Stimulated activated CD4-positive, alpha-beta T cell treated with anti-CD3 and anti-CD28 coated beads, Interleukin-15, amount 100 ng/mL, for 48 hours (primary cell): ENCODE measurements at regions not wholly inside any gene's neighbourhood (a gene's known extent, or its start where the extent isn't known, plus 50 kb on each side); places are given as distances from the start of the nearest gene placed in this dataset.

Experiments used
- DNase-seq, 2 donors: peaks; one replicate each; pipeline ENCODE4 v3.0.0-alpha.2; 2020; ENCODE audit warnings: low read depth in 2 of 2

DNA sequence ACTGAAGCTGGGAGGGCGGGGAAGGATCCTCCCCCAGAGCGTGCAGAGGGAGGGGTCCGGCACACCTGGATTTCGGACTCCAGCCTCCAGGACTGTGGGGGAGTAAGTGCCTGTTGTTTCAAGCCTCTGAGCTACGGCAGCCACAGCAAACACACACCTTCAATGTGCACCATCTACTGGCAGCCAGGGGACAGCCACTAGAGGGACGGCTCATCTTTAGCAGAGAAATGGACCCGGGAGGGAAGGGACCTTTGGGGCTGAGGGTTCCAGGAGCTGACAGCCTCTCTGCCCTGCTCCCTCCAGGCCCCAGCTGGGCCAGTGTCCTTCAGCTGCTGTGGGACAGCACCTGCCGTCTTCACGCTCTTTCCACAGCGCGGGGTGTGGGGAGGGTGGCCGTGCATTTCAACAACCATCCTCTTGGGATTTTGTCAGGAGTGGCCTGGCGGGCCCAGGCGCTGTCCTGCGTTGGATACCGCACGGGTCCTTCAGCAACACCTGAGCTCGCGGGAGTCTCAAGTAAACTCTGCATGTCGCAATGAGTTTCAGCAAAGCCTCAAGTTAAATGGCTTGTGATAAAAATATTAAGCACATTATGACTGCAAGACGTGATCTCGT lies 209.2 kb upstream of the C14orf180 start:
- no peak for DNase-seq

DNA sequence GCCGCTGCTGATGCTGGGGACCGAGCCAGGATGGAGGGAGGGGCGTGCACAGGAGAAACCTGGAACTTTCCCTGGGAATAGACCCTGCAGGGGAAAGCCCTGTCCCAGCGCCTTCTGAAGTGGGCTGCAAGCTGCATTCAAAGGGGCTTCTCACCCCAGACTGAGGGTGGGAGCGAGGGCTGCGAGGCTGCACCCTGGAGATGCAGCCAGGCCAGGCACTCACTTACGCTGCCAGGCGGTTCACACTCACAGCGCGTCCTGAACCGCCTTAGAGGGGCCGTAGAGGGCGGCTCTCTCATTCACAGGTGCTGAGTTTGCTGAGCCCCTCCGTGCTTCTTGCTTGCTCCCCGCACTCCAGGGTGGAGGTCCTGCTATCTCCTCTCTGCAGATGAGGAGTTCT lies 208.5 kb upstream of the C14orf180 start:
- no peak for DNase-seq

GRCh38 chr14:104371917-104372316 lies 207.6 kb upstream of the C14orf180 start:
- DNase-seq, result no peak

DNA sequence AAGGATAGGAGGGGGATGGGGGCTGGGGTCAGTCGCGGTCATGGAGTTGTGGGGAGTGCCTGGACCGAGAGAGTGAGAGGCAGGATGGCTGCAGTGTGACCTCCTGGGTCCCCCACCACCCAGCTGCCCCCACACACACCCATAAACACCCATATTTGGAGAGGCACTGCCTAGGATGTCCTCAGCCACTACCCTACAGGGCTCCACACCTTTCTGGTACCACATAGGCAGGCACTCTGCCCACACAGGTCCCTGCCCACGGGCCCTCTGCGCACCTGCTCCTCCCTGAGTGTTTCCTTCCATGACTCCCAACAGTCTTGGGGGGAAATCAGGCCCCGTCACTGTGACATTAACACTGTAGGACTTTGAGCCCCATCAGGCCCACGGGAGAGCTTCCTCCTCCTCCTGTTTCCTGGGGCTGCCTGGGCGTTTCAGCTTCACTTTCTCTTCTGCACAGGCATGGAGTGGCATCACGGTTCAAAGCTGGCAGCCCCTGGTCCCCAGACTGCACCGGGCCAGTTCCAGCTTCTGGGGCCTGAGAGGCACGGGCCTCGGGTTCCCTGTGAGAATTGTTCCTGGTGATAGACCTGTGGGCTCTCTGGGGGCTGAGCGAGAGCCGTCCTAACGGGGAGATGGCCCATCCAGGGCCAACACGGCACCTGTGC lies 207.0 kb upstream of the C14orf180 start:
- no peak for DNase-seq

- no peak for DNase-seq
These were observed 206.3 kb upstream of the C14orf180 start for GRCh38 chr14:104373055-104373854.

DNA sequence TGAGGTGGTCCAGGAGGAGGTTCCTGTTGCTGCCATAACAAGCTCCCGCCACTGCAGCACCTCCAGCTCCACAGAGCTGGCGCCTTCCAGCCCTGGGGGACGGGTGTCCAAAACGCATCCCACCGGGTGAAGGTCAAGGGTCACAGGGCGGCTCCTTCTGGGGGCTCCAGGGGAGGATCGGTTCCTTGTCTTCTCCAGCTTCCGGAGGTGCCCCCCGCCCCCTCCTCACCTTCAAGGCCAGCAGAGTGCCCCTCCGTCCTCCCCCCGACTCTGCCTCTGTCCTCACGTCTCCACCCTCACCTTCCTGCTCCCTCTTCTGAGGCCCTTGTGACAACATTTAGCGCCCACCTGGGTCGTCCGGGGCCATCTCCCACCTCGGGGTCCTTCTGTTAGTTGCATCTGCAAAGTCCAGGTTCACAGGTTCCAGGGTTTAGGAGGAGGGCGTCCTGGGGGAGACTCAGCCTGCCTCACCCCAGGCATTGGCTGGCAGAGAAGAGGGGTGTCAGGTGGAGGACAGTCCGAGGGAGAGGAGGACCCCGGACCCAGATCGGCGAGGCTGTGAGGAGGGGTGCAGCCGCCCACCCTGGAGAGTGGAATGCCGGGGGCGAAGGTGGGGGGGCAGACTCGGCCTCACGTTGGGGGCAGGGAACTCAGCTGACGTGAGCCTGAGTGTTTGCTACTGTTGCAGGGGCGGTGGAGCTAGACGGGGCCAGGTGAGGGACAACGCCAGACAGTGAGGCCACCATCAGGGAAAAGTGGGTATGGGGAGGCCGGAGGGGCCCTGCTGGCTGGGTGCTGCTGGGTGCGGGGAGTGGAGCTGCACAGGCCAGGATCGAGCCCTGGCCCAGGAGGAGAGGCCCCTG lies 205.5 kb upstream of the C14orf180 start:
- no peak for DNase-seq

- DNase-seq, result no peak
These were observed 204.9 kb upstream of the C14orf180 start for GRCh38 chr14:104374718-104375080.

GRCh38 chr14:104375551-104376201 lies 203.9 kb upstream of the C14orf180 start:
- DNase-seq, result no peak

DNA sequence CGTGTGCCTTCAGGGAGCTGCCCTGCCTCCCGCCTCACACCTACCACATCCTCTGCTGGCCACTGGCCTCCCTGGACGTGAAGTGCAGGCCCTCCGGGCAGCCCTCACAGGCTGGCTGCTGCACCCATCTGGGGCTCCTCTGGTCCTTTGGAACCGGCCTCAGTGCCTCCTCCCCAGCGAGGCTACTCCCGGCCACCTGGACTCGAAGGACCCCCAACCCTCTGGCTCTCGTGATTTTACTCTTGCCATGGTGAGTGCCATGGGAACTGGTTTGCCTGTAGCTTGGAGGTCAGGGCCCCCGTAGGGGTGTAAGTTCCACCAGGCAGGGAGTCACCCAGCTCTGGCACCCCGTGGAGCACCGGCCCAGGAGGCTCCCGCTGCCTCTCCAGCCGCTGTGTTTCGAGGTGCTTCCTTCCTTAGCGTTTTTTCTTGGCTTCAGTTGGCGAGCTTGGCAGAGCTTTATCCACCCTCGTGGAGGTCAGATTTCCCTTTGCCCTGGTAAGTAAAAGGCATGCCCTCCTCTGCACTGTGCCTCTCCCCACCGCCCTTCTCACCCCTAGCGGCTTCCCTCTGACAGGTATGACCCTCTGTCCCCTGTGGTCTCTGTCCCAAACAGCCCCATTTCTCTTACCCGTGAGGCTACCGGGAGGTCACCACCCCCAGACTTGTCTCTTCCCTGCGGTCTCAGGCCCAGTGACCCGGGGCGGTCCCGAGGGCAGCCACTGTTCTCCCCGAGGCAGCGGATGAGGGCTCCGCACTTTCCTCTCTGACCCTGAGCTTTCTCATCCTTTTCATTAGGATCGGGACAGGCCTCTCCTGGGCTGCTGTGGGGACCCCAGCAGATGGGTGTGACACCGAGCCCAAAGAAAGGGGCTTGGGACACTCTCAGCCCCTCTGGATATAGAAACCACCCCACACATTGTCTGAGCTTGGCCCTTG lies 203.1 kb upstream of the C14orf180 start:
- no peak for DNase-seq

DNA sequence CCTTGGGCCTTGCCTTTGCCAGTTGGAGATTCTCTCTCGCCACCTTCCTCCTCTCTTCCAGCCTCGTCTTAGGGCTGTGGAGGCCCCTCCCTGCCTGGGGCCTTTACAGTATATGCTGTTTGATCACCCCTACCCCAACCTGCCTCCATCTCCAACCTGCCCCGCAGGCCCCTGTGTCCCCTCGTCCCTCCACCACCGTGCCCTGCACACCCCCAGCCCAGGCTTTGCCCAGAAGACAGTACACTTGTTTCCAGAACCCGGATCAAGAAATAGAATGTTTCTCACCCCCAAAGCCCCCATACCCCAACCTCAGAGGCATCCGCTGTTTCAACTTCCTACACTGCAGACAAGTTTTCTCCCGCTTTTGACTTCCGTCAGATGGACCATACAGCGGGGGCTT lies 202.3 kb upstream of the C14orf180 start:
- no peak for DNase-seq

DNA sequence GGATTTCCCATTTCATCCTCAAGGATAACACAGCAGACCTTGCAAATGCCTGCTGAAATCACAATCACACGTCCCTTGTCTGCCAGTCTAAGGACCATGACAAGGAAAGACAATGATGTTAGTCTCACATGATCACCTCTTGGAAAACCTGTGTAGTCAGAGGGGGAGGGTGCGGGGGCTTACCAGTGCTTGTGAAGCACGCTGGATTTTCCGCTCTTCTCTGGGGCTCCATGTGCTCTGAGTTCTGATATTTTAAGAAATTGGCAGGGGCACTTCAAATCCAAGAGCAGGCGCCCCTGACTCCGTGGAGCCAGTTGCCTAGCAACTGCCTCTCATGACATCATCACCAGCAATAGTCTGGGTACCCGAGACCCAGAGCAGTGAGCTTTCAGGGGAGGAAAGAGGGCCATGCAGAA lies 200.9 kb upstream of the C14orf180 start:
- DNase-seq, result no peak

DNA sequence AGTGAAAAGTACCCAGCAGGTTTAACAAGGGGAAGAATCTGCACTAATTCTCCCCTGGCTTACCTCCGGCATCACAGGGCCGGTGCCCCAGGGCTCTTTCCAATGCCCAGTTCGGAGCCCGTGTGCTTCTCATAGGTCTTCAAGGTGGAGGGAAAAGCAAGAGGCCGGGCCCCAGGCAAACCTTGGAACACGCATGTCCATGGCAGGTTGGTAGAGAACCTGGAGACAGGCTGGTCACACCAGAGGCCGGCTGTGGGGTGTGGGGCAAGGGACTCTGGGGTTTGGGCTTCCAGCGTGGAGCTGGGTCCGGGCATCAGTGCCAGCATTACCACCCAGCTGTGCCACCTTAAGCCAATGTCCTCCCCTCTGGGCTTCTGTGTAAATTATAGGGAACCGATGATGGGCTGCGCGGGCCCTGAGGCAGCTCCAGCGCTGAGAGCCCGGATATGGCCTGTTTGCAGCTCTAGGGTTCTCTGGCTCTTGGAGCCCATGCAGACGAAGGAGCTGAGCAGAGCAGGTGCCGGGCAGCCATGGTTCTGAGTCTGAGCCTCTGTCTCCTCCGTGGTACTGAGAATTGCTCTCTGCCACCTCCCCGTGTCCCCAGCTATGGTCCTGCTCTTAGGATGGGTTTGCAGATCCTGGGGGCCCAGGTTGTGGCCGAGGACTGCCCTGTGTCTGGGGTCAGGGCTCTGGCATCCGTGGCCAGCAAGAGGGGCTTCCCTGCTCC lies 197.0 kb upstream of the C14orf180 start:
- no peak for DNase-seq

DNA sequence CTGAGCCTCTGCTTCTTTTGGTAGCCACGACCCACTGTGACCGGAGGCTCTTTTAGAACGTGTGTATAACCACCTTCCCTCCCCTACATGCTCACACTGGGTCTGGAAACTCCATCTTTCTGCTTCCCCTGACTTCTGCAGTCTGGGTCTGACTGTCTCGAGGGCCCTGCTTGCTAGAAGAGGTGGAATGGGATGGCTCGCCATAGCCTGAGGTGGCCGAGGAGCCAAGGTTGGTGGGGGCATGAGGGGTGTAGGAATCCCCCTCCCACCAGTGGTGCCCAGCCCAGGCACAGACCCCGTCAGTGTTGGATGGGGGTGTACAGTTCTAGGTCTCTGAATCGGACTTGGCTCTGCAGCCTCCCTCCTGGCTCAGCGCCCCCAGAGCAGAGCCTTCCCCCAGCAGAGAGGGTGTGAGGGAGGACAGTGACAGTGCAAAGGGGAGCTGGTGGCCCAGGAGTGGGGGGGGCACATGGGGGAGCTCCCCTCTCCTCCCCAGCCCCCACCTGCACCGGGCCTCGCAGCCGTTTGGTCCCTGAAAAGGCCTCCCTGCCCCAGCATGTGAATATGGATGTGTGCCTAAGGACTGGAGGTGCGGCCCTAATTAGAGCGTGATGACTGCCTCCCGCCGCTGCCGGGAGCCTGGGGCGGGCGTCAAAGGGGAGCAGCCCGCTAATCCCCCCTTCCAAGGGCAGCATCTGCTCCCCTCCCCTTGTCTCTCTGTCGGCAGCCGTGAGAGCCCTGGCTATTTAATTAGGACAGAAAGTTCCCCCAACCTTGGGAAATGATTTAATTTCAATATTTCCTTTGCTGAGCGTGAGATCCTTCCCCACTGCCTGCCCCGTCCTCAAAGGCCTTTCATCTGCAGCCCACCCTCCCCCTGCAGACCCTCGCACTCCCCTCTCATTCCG lies 196.2 kb upstream of the C14orf180 start:
- no peak for DNase-seq

- DNase-seq, result no peak
These were observed 195.4 kb upstream of the C14orf180 start for GRCh38 chr14:104383996-104384775.

GRCh38 chr14:104384776-104385071 lies 194.8 kb upstream of the C14orf180 start:
- no peak for DNase-seq

DNA sequence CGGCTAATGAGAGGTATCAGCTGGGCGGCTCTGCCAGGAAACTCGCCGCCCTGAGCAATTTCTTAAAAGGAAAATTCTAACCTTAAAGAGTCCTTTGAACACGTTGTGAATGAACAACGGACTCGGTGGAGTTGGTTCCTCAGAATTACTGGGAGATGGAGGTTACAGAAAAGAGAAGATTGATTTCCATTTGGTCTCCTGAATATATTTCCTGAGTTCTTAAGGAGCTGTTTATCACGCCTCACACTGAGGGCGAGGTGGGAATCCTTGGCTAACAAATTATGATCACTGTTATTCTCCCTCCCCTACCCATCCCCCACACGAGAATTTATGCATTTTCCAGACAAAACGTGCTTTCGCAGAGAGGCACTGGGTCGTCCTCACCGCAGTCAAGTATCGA lies 194.5 kb upstream of the C14orf180 start:
- DNase-seq, result no peak

- no peak for DNase-seq
These were observed 193.9 kb upstream of the C14orf180 start for GRCh38 chr14:104385531-104386101.
